Endodermal cell (in vitro differentiated cells): ENCODE measurements at regions not wholly inside any gene's neighbourhood (a gene's known extent, or its start where the extent isn't known, plus 50 kb on each side); places are given as distances from the start of the nearest gene placed in this dataset.

Source experiments
- DNase-seq: peaks from one replicate; pipeline ENCODE4 v3.0.0-alpha.2; 2017
- H3K27ac ChIP-seq: 2 replicates; pipeline ENCODE4 v1.5.1; 2013; ENCODE audit warnings: mild to moderate bottlenecking, low read depth, low read length, moderate library complexity
- H3K27me3 ChIP-seq: 2 replicates; pipeline ENCODE4 v1.6.1; 2013; ENCODE audit warnings: mild to moderate bottlenecking, low read length, moderate library complexity; ENCODE audit not compliant: insufficient read depth, control insufficient read depth, poor library complexity, severe bottlenecking
- H3K36me3 ChIP-seq: 2 replicates; pipeline ENCODE4 v1.7.0; 2013; ENCODE audit warnings: mild to moderate bottlenecking, low read length, moderate library complexity; ENCODE audit not compliant: control insufficient read depth, insufficient read depth
- H3K4me1 ChIP-seq: one replicate; pipeline ENCODE4 v1.7.0; 2013; ENCODE audit warnings: low read length; ENCODE audit not compliant: control insufficient read depth, insufficient read depth
- H3K4me3 ChIP-seq: 2 replicates; pipeline ENCODE4 v1.5.1; 2013; ENCODE audit warnings: mild to moderate bottlenecking, low read length, moderate library complexity
- H3K9ac ChIP-seq: 2 replicates; pipeline ENCODE4 v1.6.1; 2013; ENCODE audit warnings: mild to moderate bottlenecking, low read length, moderate library complexity; ENCODE audit not compliant: poor library complexity, severe bottlenecking; ENCODE audit errors: extremely low read depth
- H3K9me3 ChIP-seq: 2 replicates; pipeline ENCODE4 v1.6.1; 2013; ENCODE audit warnings: mild to moderate bottlenecking, low read length, moderate library complexity; ENCODE audit not compliant: control insufficient read depth
- H3K27ac Mint-ChIP-seq: 2 replicates; pipeline ENCODE4 v1.8.0; 2020; ENCODE audit warnings: mixed read lengths
- H3K27me3 Mint-ChIP-seq: 2 replicates; pipeline ENCODE4 v1.8.0; 2021; ENCODE audit warnings: mild to moderate bottlenecking, mixed read lengths; ENCODE audit not compliant: insufficient read depth
- H3K36me3 Mint-ChIP-seq: 2 replicates; pipeline ENCODE4 v1.8.0; 2020; ENCODE audit warnings: low read depth, mixed read lengths
- H3K4me1 Mint-ChIP-seq: 2 replicates; pipeline ENCODE4 v1.8.0; 2020; ENCODE audit warnings: mixed read lengths
- H3K4me3 Mint-ChIP-seq: 2 replicates; pipeline ENCODE4 v1.8.0; 2020; ENCODE audit warnings: mild to moderate bottlenecking, moderate library complexity, mixed read lengths
- H3K9me3 Mint-ChIP-seq: 2 replicates; pipeline ENCODE4 v1.8.0; 2020; ENCODE audit warnings: mild to moderate bottlenecking, mixed read lengths
- WGBS, 2 experiments: methylation state at CpG; one replicate each; pipeline versions ENCODE4 v1.1.5 to v1.1.7; 2013; ENCODE audit warnings: missing lambda C conversion rate in 2 of 2, mixed read lengths in 1 of 2; ENCODE audit not compliant: insufficient coverage in 1 of 2, insufficient read length in 1 of 2; 5-methylcytosine and 5-hydroxymethylcytosine counted together
- TF ChIP-seq, protein P1 (sequence below): fragments of 200-600 bp; sonication (generic); conservative IDR thresholded peaks from 2 replicates; pipeline ENCODE4 v1.5.0; 2021; ENCODE audit warnings: antibody characterized with exemption, mild to moderate bottlenecking

DNA sequence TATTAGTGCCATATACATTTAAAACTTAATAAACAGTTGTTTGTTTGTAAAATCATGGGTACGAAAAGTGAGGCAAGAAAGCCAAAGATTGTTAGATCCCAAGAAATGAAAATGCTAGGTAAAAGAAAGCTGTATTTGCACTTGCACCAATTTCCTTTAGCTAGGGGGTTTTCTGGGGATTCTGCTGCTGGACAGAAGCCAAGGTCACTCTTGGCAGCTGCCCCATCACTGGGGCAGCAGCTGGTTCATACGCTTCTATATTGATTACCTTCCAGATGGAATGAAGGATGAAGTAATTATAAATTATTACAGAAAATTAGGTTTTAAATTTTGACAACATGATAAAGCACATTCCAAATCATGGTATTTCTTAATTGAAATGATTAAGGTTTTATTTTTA, 127.4 kb downstream of the SLITRK5 start:
- no peaks in the 10 kb centered on the region for H3K9me3 Mint-ChIP-seq
- H3K4me1 Mint-ChIP-seq, result no peaks in the 10 kb centered on the region
- no peaks in the 10 kb centered on the region for H3K36me3 Mint-ChIP-seq
- DNase-seq, result no peak
- 60 to 85% methylated on average over 1 to 2 of the region's 2 CpGs for WGBS, 2 experiments
- Histone ChIP-seq H3K27me3 (no peaks in the 10 kb centered on the region), H3K27ac (no peak overlapping the region), H3K4me1 (no peaks in the 10 kb centered on the region), H3K4me3 (no peak overlapping the region), H3K36me3 (no peaks in the 10 kb centered on the region), H3K9ac (no peak overlapping the region), H3K9me3 (no peaks in the 10 kb centered on the region)
- H3K27me3 Mint-ChIP-seq, result no peaks in the 10 kb centered on the region
- no peak overlapping the region for H3K4me3 Mint-ChIP-seq
- H3K27ac Mint-ChIP-seq, result no peak overlapping the region
- TF ChIP-seq, protein P1, sequence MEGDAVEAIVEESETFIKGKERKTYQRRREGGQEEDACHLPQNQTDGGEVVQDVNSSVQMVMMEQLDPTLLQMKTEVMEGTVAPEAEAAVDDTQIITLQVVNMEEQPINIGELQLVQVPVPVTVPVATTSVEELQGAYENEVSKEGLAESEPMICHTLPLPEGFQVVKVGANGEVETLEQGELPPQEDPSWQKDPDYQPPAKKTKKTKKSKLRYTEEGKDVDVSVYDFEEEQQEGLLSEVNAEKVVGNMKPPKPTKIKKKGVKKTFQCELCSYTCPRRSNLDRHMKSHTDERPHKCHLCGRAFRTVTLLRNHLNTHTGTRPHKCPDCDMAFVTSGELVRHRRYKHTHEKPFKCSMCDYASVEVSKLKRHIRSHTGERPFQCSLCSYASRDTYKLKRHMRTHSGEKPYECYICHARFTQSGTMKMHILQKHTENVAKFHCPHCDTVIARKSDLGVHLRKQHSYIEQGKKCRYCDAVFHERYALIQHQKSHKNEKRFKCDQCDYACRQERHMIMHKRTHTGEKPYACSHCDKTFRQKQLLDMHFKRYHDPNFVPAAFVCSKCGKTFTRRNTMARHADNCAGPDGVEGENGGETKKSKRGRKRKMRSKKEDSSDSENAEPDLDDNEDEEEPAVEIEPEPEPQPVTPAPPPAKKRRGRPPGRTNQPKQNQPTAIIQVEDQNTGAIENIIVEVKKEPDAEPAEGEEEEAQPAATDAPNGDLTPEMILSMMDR, result no peak

DNA sequence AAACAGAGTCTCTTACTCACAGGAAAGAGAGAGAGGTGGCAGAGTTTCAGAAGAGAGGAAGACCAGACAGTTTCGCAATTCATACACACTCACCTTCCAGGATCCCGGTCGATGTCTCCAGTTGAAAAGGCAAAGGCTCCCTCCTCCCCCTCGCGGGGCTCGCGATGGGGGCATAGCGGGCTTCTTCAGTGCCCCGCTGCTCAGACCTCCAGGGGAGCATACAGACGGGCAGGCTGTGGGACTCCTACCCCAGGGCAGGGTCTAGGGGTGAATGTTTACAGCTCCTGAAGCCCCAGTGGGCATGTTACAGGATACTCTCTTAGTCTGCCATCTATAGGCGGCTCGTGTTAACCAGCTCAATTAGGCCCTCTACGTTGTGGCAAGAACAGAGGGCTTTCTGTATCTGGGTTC, 139.2 kb downstream of the SLITRK5 start:
- H3K4me3 ChIP-seq, result no peak overlapping the region
- Mint-ChIP-seq H3K4me3 (peak overlapping the region; percentile 63), H3K36me3 (no peaks in the 10 kb centered on the region), H3K9me3 (no peaks in the 10 kb centered on the region), H3K4me1 (peaks cover 2% of the 10 kb centered on the region), H3K27me3 (peaks cover 6% of the 10 kb centered on the region), H3K27ac (peak overlapping the region; percentile 55)
- TF ChIP-seq, protein P1, result peak; percentile 76
- H3K9ac ChIP-seq, result no peak overlapping the region
- no peaks in the 10 kb centered on the region for H3K9me3 ChIP-seq
- no peaks in the 10 kb centered on the region for H3K4me1 ChIP-seq
- H3K27ac ChIP-seq, result no peak overlapping the region
- WGBS, 2 experiments, result 65 to 74% methylated on average over 2 to 13 of the region's 13 CpGs
- DNase-seq, result peak; percentile 84
- no peaks in the 10 kb centered on the region for H3K36me3 ChIP-seq
- no peaks in the 10 kb centered on the region for H3K27me3 ChIP-seq

DNA sequence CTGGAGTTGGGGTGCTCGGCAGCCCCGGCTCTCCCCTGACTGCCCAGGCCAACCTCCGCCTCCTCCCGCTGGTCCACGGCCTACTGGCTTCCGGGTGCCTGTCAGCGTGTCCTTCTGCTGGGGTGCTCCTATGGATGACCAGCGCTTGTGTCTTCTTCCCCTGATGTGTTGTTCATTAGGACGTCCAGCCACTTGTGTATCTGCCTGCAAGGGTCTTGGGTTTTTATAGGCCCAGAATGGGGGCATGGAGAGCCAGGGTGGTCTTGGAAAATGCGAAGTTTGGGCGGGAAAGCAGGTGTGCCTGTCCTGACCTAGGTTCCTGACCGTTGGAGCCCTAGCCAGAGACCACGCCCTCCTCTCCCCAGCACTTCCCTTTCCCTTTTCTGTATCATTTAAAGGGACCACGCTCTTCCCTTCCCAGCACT, 139.8 kb downstream of the SLITRK5 start:
- TF ChIP-seq, protein P1, result no peak
- Mint-ChIP-seq H3K4me1 (peaks cover 2% of the 10 kb centered on the region), H3K4me3 (peak overlapping the region; percentile 63), H3K36me3 (no peaks in the 10 kb centered on the region), H3K27me3 (peaks cover 6% of the 10 kb centered on the region), H3K27ac (no peak overlapping the region), H3K9me3 (no peaks in the 10 kb centered on the region)
- no peaks in the 10 kb centered on the region for H3K27me3 ChIP-seq
- H3K4me1 ChIP-seq, result no peaks in the 10 kb centered on the region
- H3K36me3 ChIP-seq, result no peaks in the 10 kb centered on the region
- WGBS, 2 experiments, result 90 to 95% methylated on average over 9 to 14 of the region's 14 CpGs
- no peaks in the 10 kb centered on the region for H3K9me3 ChIP-seq
- DNase-seq, result no peak
- no peak overlapping the region for H3K27ac ChIP-seq
- no peak overlapping the region for H3K9ac ChIP-seq
- no peak overlapping the region for H3K4me3 ChIP-seq
